Pancreas (tissue), 10 donors: ENCODE measurements at regions not wholly inside any gene's neighbourhood (a gene's known extent, or its start where the extent isn't known, plus 50 kb on each side); places are given as distances from the start of the nearest gene placed in this dataset.
"Not testable (repeated sequence)": the region's sequence is repeated elsewhere in the genome, so short reads cannot be mapped to it uniquely, and the experiment has no call there.

ENCODE experiments used
- ATAC-seq, 4 donors: fragments of 200-7000 bp; cut with Tn5 transposase; one replicate each; pipeline versions ENCODE4 v1.8.0 to v1.9.1; 2020; ENCODE audit warnings: mild to moderate bottlenecking in 4 of 4, moderate library complexity in 4 of 4
- DNase-seq, 6 donors: peaks; one replicate each; pipeline ENCODE4 v3.0.0-alpha.2; 2020
- FAIRE-seq: peaks from 2 replicates; lab custom pipeline; 2012; peaks lifted over from hg19 to GRCh38; lab: Jason Lieb, UNC
- H3K27ac ChIP-seq, 4 donors: fragments of 200-600 bp; sonication (generic); 1 replicate in 3 of 4; 2 replicates in 1 of 4; pipeline versions ENCODE4 v1.5.0 to v1.8.0; 2020
- H3K27me3 ChIP-seq, 4 donors: fragments of 200-600 bp; one replicate each; pipeline ENCODE4 v1.8.0; 2021
- H3K36me3 ChIP-seq, 3 donors: fragments of 200-600 bp; sonication (generic) in 1 of 3; one replicate each; pipeline versions ENCODE4 v1.5.0 to v1.8.0; 2020 to 2021
- H3K4me1 ChIP-seq, 3 donors: fragments of 200-600 bp; one replicate each; pipeline ENCODE4 v1.8.0; 2021
- H3K4me3 ChIP-seq, 4 donors: fragments of 200-600 bp; sonication (generic) in 2 of 4; one replicate each; pipeline versions ENCODE4 v1.5.0 to v1.8.0; 2020 to 2021
- H3K9me3 ChIP-seq, 4 donors: fragments of 200-600 bp; one replicate each; pipeline ENCODE4 v1.8.0; 2021
- CTCF ChIP-seq, 4 donors: fragments of 200-600 bp; sonication (generic) in 3 of 4; IDR thresholded peaks; one replicate each; pipeline versions ENCODE4 v1.5.0 to v1.8.0; 2021; ENCODE audit warnings: antibody characterized with exemption in 4 of 4
- WGBS, 2 donors: extraction: QIAGEN DNeasy Blood & Tissue Kit; methylation state at CpG; one replicate each; pipeline ENCODE4 v1.1.7; 2013; 5-methylcytosine and 5-hydroxymethylcytosine counted together
- intact Hi-C, 3 donors: fragments of 100-400 bp; cut with DNase I; formaldehyde crosslinking; loops; one replicate each; pipeline versions ENCODE4 v1.11.1 to v1.14.2; 2022
- donor health status: healthy with polysubstance abuse.
- donor health status: DM: no; HTN: no; CAD: no; lungs with moderate emphysema.
- donor health status: DM: no; HTN: no; CAD: no.
- donor health status: control.
- donor health status: control.
- donor health status: Bipolar disorder and iron deficiency.
- donor health status: DM: yes; HTN: yes; CAD: no.
- donor health status: DM: no; HTN: no; CAD: no.
- donor health status: DM: no; HTN: no; CAD: no.
- donor health status: DM: yes; HTN: yes; CAD: no.

GRCh38 chr3:75303741-75304140 is 360.4 kb upstream of the FRG2C start:
- no peak for TF ChIP-seq CTCF (IDR thresholded peaks at IDR 0.05)
- Histone ChIP-seq H3K4me3 (no peak overlapping the region), H3K27me3 (peaks cover 0 to 3% (median 0%) of the 10 kb centered on the region in 4 donors), H3K9me3 (no peaks in the 10 kb centered on the region), H3K36me3 (no peaks in the 10 kb centered on the region), H3K4me1 (no peaks in the 10 kb centered on the region), H3K27ac (no peak overlapping the region)
- 32 to 35% methylated on average over 5 of the region's 5 CpGs for WGBS, 2 donors
- intact Hi-C loops = no loop called here
- no peak for ATAC-seq
- no peak for FAIRE-seq
- DNase-seq = no peak

GRCh38 chr3:75305901-75306300 is 358.2 kb upstream of the FRG2C start:
- DNase-seq = no peak
- intact Hi-C loops = no loop called here
- Histone ChIP-seq H3K9me3 (no peaks in the 10 kb centered on the region), H3K4me1 (no peaks in the 10 kb centered on the region), H3K4me3 (no peak overlapping the region), H3K27me3 (no peaks in the 10 kb centered on the region), H3K36me3 (no peaks in the 10 kb centered on the region), H3K27ac (no peak overlapping the region)
- TF ChIP-seq CTCF (IDR thresholded peaks at IDR 0.05) = no peak
- no peak for ATAC-seq
- 94 to 95% methylated on average over 4 of the region's 4 CpGs for WGBS, 2 donors
- no peak for FAIRE-seq

GRCh38 chr3:75311306-75311705 is 352.8 kb upstream of the FRG2C start:
- WGBS, 2 donors = 90 to 93% methylated on average over 3 of the region's 3 CpGs
- FAIRE-seq, intact Hi-C loops: not testable (repeated sequence)

GRCh38 chr3:75312469-75312868 is 351.7 kb upstream of the FRG2C start:
- FAIRE-seq, H3K36me3 ChIP-seq, H3K27ac ChIP-seq, H3K4me3 ChIP-seq, intact Hi-C loops, H3K9me3 ChIP-seq, H3K27me3 ChIP-seq, H3K4me1 ChIP-seq, DNase-seq, ATAC-seq: not testable (repeated sequence)
- WGBS, 2 donors = 77 to 95% methylated on average over 3 of the region's 3 CpGs

More at GRCh38 chr3:75311306-75311705, 352.8 kb upstream of the FRG2C start:
- not testable (repeated sequence) for DNase-seq, H3K27me3 ChIP-seq, H3K27ac ChIP-seq, H3K4me1 ChIP-seq, H3K9me3 ChIP-seq, ATAC-seq, H3K36me3 ChIP-seq, H3K4me3 ChIP-seq

GRCh38 chr3:75319776-75320175 is 344.4 kb upstream of the FRG2C start:
- FAIRE-seq, DNase-seq, intact Hi-C loops, H3K4me3 ChIP-seq, H3K27ac ChIP-seq, H3K4me1 ChIP-seq, H3K9me3 ChIP-seq, H3K36me3 ChIP-seq, H3K27me3 ChIP-seq: not testable (repeated sequence)
- ATAC-seq = peak in 2 of 4 donors; percentile 33 to 64
- 76 to 84% methylated on average over 1 of the region's 1 CpG for WGBS, 2 donors

GRCh38 chr3:75320369-75320768 is 343.8 kb upstream of the FRG2C start:
- Histone ChIP-seq H3K27ac (no peak overlapping the region), H3K4me1 (peaks cover 0 to 5% (median 0%) of the 10 kb centered on the region in 3 donors), H3K9me3 (no peaks in the 10 kb centered on the region), H3K4me3 (no peak overlapping the region), H3K36me3 (no peaks in the 10 kb centered on the region), H3K27me3 (no peaks in the 10 kb centered on the region)
- FAIRE-seq (no peak), DNase-seq (no peak), ATAC-seq (no peak)
- intact Hi-C loops = no loop called here
- WGBS, 2 donors = 85% methylated on average over 4 of the region's 4 CpGs
- TF ChIP-seq CTCF (IDR thresholded peaks at IDR 0.05) = no peak
